HG03378 (cell line): ENCODE measurements at regions not wholly inside any gene's neighbourhood (a gene's known extent, or its start where the extent isn't known, plus 50 kb on each side); places are given as distances from the start of the nearest gene placed in this dataset.
"Not testable (repeated sequence)": the region's sequence is repeated elsewhere in the genome, so short reads cannot be mapped to it uniquely, and the experiment has no call there.

Experiments used
- ATAC-seq: cut with Tn5 transposase; IDR thresholded peaks from one replicate; pipeline ENCODE4 v1.9.1; 2021; ENCODE audit warnings: mild to moderate bottlenecking, moderate library complexity; ENCODE audit not compliant: unreplicated experiment

DNA sequence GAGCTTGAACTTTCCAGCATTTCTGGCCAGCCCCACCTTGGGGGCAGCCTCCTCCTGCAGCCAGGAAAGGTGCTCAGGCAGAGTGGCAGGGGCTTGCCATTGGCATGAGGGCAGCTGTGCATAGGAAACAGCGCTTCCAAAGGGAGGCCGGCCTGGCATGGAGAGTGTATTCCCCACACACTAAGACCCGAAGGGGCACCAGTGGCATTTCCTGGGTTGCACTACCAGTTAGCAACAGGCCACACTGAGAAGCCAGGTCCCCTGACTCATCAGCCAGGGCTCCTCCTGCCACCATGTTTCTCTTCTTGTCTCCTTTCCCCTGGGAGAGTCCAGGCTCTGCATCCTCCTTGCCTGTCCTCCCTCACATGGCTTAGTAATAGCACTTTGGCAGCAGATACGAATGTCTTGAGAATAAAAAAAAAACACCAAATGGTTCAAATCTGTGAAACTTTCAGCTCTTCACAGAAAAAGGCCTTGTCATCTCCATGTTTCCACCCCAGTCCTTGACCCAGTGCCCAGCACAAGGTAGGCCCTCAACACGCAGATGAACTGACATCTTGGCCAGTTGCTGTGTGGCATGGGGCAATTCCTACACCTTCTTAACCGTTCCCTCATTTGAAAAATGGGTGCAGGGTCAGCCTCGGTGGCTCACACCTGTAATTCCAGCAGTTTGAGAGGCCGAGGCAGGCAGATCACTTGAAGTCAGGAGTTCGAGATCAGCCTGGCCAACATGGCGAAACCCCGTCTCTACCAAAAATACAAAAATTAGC is 180.4 kb downstream of the SMAD6 start:
- no peak for ATAC-seq

GRCh38 chr15:66883284-66883911 is 181.4 kb downstream of the SMAD6 start:
- no peak for ATAC-seq

DNA sequence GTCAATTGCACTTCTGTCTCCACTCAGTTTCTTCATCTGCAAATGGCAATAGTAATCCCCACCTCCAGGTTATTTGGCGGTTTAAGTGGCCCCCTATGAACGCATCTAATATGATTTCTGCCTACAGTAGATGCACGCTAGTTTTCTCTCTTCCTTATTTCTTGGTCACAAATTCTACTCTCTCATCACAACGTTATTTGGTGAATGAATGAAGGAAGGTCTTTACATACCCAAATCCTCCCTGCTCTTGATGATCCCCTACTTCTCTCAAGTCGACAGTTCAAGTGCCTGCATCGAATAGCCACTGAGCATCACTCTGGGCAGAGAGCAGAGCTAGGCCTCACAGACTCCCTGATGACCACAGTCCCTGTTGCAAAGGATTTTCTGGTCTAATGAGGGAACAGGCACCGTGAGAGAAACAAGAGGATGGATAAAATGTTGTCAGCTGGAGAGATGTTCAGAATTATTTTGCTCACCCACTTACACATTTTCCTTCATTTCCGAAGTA is 181.2 kb upstream of the SMAD3 start:
- ATAC-seq: no peak

- ATAC-seq: no peak
Measured at GRCh38 chr15:66884661-66885237, 180.7 kb upstream of the SMAD3 start.

DNA sequence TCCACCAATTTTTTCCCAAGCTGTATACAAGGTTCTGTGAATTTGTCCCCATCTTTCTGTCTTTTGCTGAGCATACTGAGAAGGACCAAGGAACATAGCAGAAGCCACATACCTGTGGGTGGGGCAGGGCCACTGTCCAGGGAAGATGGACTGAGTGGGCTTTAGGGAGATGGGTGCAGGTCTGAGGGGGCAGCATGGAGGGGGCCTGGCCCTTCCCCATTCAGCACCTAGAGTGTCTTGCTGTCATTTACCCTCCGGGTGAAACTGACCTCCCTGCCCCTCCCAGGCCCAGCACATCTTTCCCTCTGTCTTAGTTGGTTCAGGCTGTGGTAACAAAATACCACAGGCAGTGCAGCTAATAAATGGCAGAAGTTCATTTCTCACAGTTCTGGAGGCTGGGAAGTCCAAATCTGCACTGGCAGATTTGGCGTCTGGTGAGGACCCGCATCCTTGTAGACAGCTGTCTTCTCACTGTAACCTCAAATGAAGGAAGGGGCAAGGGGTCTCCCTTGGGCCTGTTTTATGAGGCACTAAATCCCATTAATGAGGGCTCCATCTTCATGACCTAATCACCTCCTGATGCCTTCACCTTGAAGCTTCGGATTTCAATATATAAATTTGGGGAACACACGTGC is 180.0 kb upstream of the SMAD3 start:
- ATAC-seq: no peak

DNA sequence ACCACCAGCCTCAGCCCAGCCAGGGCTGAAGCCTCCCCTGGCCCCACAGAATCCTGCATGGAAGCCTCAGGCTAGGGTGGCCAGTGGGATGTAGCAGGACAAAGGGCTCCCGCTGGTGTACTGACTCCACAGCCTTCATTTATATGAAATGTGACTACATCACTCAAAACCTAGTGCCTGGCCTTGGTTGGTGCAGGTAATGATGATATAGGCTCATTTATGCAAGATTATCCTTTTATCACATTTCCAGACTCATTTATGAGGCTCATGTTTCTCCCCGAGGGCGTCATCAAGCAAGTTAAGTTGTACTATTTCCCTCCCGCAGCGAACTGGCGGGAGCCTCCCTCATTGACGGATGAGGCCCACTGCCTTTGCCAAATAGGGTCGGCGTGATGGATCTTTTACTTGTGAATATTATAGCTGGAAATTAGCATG is 179.1 kb upstream of the SMAD3 start:
- ATAC-seq: no peak

GRCh38 chr15:66886686-66887273 is 178.6 kb upstream of the SMAD3 start:
- ATAC-seq: no peak

- not testable (repeated sequence) for ATAC-seq
Measured at GRCh38 chr15:66889298-66889697, 176.1 kb upstream of the SMAD3 start.

DNA sequence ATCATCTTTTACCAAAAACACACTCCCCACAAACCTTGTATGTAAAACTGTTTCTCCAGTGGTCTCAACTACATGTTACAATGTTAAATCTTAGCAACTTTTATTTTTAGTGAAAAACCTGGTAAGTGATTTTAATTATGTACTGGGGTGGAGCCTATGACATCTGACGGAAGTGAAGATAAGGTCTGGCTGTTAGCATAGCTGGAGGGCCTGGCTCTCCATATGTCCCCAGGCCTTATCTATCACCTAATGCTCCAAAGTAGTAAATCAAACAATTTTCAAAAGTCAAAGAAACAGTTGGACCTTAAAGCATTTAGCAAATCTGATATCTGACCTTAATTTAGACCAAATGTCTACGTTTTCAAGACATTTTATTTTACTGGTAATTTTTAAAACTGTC is 173.6 kb upstream of the SMAD3 start:
- ATAC-seq: no peak

DNA sequence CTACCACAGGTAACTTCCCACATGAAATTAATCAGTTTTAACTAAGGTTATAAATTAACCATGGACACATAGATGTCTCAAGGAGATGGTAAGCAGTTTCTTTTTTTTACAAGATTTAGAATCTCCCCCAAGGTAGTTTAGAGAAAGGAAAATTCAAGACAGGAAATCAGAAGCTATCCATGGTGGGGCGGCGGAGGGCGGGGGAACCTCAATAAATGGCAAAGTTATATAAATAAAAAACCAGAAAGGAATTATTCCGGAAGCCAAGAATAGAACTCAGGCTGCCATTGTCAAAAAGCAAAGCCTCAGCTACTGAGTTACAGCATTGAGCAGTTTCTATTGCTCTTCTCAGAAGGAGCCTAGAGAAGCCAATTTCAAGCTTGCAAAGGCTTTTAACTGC is 172.1 kb upstream of the SMAD3 start:
- no peak for ATAC-seq

- ATAC-seq: no peak
Measured at GRCh38 chr15:66894363-66894762, 171.0 kb upstream of the SMAD3 start.

GRCh38 chr15:66894986-66895780 is 170.2 kb upstream of the SMAD3 start:
- ATAC-seq: no peak

DNA sequence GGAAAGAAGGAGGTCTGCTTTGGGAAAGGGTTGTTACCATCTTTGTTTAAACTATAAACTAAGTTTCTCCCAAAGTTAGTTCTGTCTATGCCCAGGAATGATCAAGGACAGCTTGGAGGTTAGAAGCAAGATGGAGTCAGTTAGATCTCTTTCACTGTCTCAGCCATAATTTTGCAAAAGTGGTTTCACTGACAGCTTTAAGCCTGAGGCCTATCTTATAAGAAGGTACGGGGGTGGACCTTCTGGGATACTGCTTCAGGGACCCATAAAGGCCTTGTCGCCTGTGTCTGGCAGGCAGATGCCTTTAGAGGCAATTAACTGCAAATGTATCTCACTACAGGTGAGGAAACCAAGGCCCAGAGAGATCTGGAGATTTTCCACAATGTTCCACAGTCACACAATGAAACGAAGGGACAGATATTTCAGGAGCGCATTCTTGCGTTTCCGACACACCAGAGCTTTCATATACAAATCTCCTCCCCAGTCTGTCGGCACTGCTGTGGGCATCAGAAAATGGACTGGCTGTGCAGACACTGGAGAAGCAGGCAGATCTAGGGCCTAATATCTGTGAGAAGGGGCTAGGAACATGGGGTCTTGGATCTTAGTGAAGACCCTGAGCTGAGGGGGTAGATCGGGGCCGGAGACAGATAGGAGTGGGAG is 169.5 kb upstream of the SMAD3 start:
- no peak for ATAC-seq

DNA sequence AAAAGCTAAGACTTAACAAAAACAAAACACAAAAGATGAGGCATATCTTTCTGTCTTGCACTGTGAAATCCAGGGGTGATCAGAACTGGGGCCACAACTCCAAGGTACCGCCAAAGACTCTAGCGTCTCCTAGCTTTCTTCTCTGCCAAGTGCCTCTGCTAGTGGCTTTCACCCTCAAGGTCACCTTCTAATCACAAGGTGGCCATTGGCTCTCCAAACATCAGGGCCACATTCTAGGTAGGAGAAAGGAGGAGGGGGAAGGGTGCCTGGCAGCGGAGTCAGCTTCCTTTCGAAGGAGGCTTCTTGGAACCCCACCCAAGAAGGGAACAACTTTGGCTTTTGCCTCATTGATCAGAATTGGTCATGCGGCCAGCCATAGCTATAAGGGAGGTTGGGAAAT is 168.8 kb upstream of the SMAD3 start:
- no peak for ATAC-seq

DNA sequence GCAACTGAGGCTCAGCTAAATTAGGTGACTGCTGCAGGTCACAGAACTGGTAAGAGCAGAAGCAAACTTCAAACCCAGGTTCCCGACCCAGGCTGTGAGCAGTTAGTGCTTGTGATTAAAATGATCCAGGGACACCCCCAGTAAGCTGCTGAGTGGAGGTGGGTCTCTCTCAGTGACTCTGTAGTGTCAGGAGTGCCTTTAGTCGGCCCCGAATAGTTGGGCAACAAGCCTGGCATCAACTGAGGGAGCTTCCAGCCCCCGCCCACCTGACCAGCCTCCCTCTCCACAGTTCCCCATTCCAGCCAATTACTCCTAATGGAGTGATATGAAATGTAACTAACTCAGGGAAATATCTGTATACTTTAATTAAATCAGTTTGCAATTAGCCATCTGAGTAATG is 168.0 kb upstream of the SMAD3 start:
- no peak for ATAC-seq

GRCh38 chr15:66897971-66898370 is 167.4 kb upstream of the SMAD3 start:
- no peak for ATAC-seq

GRCh38 chr15:66898656-66899386 is 166.6 kb upstream of the SMAD3 start:
- ATAC-seq: no peak

DNA sequence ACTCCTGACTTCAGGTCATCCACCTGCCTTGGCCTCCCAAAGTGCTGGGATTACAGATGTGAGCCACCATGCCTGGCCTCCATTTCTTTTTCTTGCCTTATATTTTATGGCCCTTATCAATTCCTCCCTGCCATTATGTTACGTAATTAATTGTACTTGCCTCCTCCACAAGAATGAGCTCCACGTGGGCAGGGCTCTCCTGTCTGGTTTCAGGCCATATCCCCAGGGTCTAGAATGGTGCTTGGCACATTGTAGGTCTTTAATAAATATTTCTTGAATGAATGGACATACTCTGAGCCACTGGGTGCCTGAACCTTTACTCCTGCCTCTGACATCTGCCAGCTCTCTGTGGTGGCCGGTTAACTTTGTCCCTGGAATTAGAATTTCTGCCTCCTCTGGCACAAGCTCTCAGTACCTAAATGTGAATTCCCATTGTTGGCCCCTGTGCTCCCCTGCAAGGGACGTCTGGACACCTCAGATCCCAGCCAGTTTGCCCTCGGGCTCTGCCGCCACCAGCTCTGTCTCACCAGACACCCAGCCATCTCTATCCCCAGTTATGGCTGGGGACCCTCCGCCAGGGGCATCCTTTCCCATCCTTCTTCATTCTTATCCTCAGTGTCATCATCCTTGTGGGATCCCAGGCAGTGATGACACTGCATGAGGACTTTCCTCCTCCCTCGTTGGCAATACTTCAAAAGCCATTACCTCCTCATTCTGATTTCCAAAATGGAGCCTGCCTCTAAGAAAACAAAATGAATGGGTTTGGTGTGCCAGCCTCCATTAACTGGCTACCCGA is 165.6 kb upstream of the SMAD3 start:
- no peak for ATAC-seq
